Loucy (cell line): ENCODE measurements at regions not wholly inside any gene's neighbourhood (a gene's known extent, or its start where the extent isn't known, plus 50 kb on each side); places are given as distances from the start of the nearest gene placed in this dataset.

Source experiments
- CTCF ChIP-seq: fragments of 200-600 bp; sonication (generic); conservative IDR thresholded peaks from 2 replicates; pipeline ENCODE4 v1.5.1; 2014; ENCODE audit warnings: mild to moderate bottlenecking, antibody characterized with exemption, low read length
- EZH2phosphoT487 ChIP-seq: fragments of 200-600 bp; IDR thresholded peaks from 2 replicates; pipeline ENCODE4 v1.6.1; 2018; ENCODE audit warnings: antibody characterized with exemption, mild to moderate bottlenecking, moderate library complexity, borderline replicate concordance

DNA sequence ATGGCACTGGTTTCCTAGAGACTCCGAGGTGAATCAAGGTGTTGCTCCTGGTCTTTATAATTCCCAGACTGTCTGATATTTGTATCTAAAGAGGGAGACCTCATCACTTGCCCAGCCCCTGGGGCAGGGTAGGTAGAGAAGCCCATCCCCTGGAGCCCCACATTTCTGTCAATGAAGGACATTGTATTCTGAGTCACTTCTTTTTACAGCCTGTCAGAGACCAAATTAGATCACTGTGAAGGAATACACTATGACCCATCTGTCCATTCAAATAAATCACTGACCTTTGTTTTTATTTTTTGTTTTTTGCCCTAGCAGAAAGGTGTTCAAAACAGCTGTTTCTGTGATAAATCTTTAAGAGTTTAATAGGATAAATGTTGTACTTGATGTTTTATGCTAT is 67.9 kb upstream of the ANO6 start:
- TF ChIP-seq CTCF (no peak), EZH2phosphoT487 (no peak)
